Prostate gland (tissue), 2 donors: ENCODE measurements at regions not wholly inside any gene's neighbourhood (a gene's known extent, or its start where the extent isn't known, plus 50 kb on each side); places are given as distances from the start of the nearest gene placed in this dataset.
"Not testable (repeated sequence)": the region's sequence is repeated elsewhere in the genome, so short reads cannot be mapped to it uniquely, and the experiment has no call there.

Experiments
- DNase-seq: peaks from one replicate; pipeline ENCODE4 v3.0.0-alpha.2; 2019; ENCODE audit warnings: low spot score
- H3K27ac ChIP-seq, 2 donors: fragments of 200-600 bp; sonication (generic); 2 replicates each; pipeline ENCODE4 v1.5.1; 2017 to 2019
- H3K27me3 ChIP-seq: fragments of 200-600 bp; sonication (generic); replicated peaks from 2 replicates; pipeline ENCODE4 v1.5.1; 2019; ENCODE audit not compliant: insufficient read depth
- H3K36me3 ChIP-seq, 2 donors: fragments of 200-600 bp; sonication (generic); 1 replicate in 1 of 2; 2 replicates in 1 of 2; pipeline versions ENCODE4 v1.5.1 to v1.8.1; 2017 to 2019
- H3K4me1 ChIP-seq: fragments of 200-600 bp; sonication (generic); replicated peaks from 2 replicates; pipeline ENCODE4 v1.5.1; 2019
- H3K4me3 ChIP-seq, 2 donors: fragments of 200-600 bp; sonication (generic); 2 replicates each; pipeline ENCODE4 v1.5.1; 2017 to 2019
- H3K9me3 ChIP-seq: fragments of 200-600 bp; sonication (generic); 2 replicates; pipeline ENCODE4 v1.5.1; 2017
- CTCF ChIP-seq, 4 experiments: fragments of 200-600 bp in 2 of 4; fragments of 450-650 bp in 2 of 4; sonication (generic) in 2 of 4; IDR thresholded peaks; 1 replicate in 3 of 4; 2 replicates in 1 of 4; pipeline ENCODE4 v1.5.1; 2016 to 2019; ENCODE audit warnings: antibody characterized with exemption in 4 of 4, mild to moderate bottlenecking in 2 of 4, moderate library complexity in 2 of 4
- POLR2A ChIP-seq: fragments of 450-650 bp; IDR thresholded peaks from one replicate; pipeline ENCODE4 v1.6.1; 2016; ENCODE audit warnings: antibody characterized with exemption, mild to moderate bottlenecking
- POLR2AphosphoS5 ChIP-seq: sonication (generic); formaldehyde crosslinking; IDR thresholded peaks from one replicate; pipeline ENCODE4 v1.6.1; 2017; ENCODE audit warnings: antibody characterized with exemption
- WGBS: methylation state at CpG from one replicate; pipeline ENCODE4 v1.1.5; 2018; 5-methylcytosine and 5-hydroxymethylcytosine counted together
- intact Hi-C: fragments of 100-400 bp; cut with DNase I; formaldehyde crosslinking; loops from one replicate; pipeline ENCODE4 v1.14.2; 2022

GRCh38 chr1:4227986-4228385 lies 327.9 kb upstream of the C1orf174 start:
- no peak overlapping the region for H3K4me3 ChIP-seq
- no peak overlapping the region for H3K27ac ChIP-seq
- intact Hi-C loops: no loop called here
- no peaks in the 10 kb centered on the region for H3K27me3 ChIP-seq
- WGBS: 75% methylated on average over 15 of the region's 15 CpGs
- TF ChIP-seq POLR2A (no peak), CTCF (IDR thresholded peaks at IDR 0.05) (no peak), POLR2AphosphoS5 (no peak)
- H3K36me3 ChIP-seq: no peaks in the 10 kb centered on the region
- no peak for DNase-seq
- H3K4me1 ChIP-seq: no peaks in the 10 kb centered on the region
- no peaks in the 10 kb centered on the region for H3K9me3 ChIP-seq

GRCh38 chr1:4253935-4254334 lies 353.9 kb upstream of the C1orf174 start:
- 60% methylated on average over 4 of the region's 4 CpGs for whole genome bisulfite sequencing
- no peaks in the 10 kb centered on the region for H3K4me1 ChIP-seq
- no peak for DNase-seq

GRCh38 chr1:4256351-4256750 lies 356.3 kb upstream of the C1orf174 start:
- no peaks in the 10 kb centered on the region for H3K4me1 ChIP-seq
- no peak for DNase-seq
- H3K27ac ChIP-seq: no peak overlapping the region
- TF ChIP-seq POLR2A: no peak
- TF ChIP-seq POLR2AphosphoS5: no peak
- TF ChIP-seq CTCF (IDR thresholded peaks at IDR 0.05): no peak
- no peaks in the 10 kb centered on the region for H3K9me3 ChIP-seq
- no peaks in the 10 kb centered on the region for H3K36me3 ChIP-seq
- no peak overlapping the region for H3K4me3 ChIP-seq
- WGBS: 64% methylated on average over 4 of the region's 4 CpGs
- peaks cover 4% of the 10 kb centered on the region for H3K27me3 ChIP-seq
- intact Hi-C loops: no loop called here

More at GRCh38 chr1:4253935-4254334, 353.9 kb upstream of the C1orf174 start:
- H3K9me3 ChIP-seq: no peaks in the 10 kb centered on the region
- H3K4me3 ChIP-seq: no peak overlapping the region
- no peaks in the 10 kb centered on the region for H3K36me3 ChIP-seq
- H3K27ac ChIP-seq: no peak overlapping the region
- intact Hi-C loops: no loop called here
- TF ChIP-seq POLR2AphosphoS5: no peak
- TF ChIP-seq CTCF (IDR thresholded peaks at IDR 0.05): no peak
- no peak for TF ChIP-seq POLR2A
- H3K27me3 ChIP-seq: peaks cover 4% of the 10 kb centered on the region

GRCh38 chr1:4258146-4258777 lies 358.2 kb upstream of the C1orf174 start:
- 89% methylated on average over 2 of the region's 2 CpGs for WGBS
- H3K9me3 ChIP-seq, DNase-seq, intact Hi-C loops, H3K4me1 ChIP-seq, H3K27me3 ChIP-seq, H3K36me3 ChIP-seq, H3K4me3 ChIP-seq, H3K27ac ChIP-seq: not testable (repeated sequence)

- Histone ChIP-seq H3K4me3 (no peak overlapping the region), H3K9me3 (no peaks in the 10 kb centered on the region), H3K4me1 (no peaks in the 10 kb centered on the region), H3K27ac (no peak overlapping the region), H3K27me3 (no peaks in the 10 kb centered on the region), H3K36me3 (no peaks in the 10 kb centered on the region)
- TF ChIP-seq POLR2A: no peak
- intact Hi-C loops: no loop called here
- DNase-seq: no peak
- 84% methylated on average over 2 of the region's 2 CpGs for WGBS
Measured at GRCh38 chr1:4261327-4261726, 361.3 kb upstream of the C1orf174 start.

GRCh38 chr1:4262665-4263064 lies 362.6 kb upstream of the C1orf174 start:
- TF ChIP-seq CTCF (IDR thresholded peaks at IDR 0.05) (no peak), POLR2AphosphoS5 (no peak), POLR2A (no peak)
- H3K9me3 ChIP-seq: no peaks in the 10 kb centered on the region
- peaks cover 1% of the 10 kb centered on the region for H3K27me3 ChIP-seq
- no peak overlapping the region for H3K27ac ChIP-seq
- no peaks in the 10 kb centered on the region for H3K36me3 ChIP-seq
- H3K4me1 ChIP-seq: no peaks in the 10 kb centered on the region
- intact Hi-C loops: no loop called here
- DNase-seq: no peak
- WGBS: 90% methylated on average over 2 of the region's 2 CpGs
- H3K4me3 ChIP-seq: no peak overlapping the region
